ENCODE measurements at regions not wholly inside any gene's neighbourhood (a gene's known extent, or its start where the extent isn't known, plus 50 kb on each side); places are given as distances from the start of the nearest gene placed in this dataset.

GRCh38 chr18:76610933-76611749, 116.1 kb upstream of the ZNF516 start:
- no peak overlapping the region for H3K4me2 ChIP-seq (ENCODE audit: low read length)
- no peak overlapping the region for H3K27ac ChIP-seq (ENCODE audit: low read depth, low read length)
- no peaks in the 10 kb centered on the region for H3K27me3 ChIP-seq (ENCODE audit: insufficient read depth, low read length, poor library complexity)
- H2AK5ac ChIP-seq (ENCODE audit: low read length) = no peak overlapping the region
- H3K4me3 ChIP-seq (ENCODE audit: low read length) = no peak overlapping the region
- WGBS (ENCODE audit: extremely low coverage, insufficient coverage, low lambda C conversion rate) = no CpG with 5 or more reads among the region's 32 CpGs
- H4K5ac ChIP-seq (ENCODE audit: low read length) = no peak overlapping the region
- H2BK15ac ChIP-seq (replicated peaks; ENCODE audit: low read depth) = no peak overlapping the region
- peak; percentile 18 for DNase-seq
- no peak overlapping the region for H2BK120ac ChIP-seq (ENCODE audit: low read depth, low read length)
- H3K23ac ChIP-seq (ENCODE audit: low read length) = no peak overlapping the region
- no peaks in the 10 kb centered on the region for H3K79me2 ChIP-seq (ENCODE audit: control insufficient read depth, insufficient read depth, low read length)
- no peaks in the 10 kb centered on the region for H3K4me1 ChIP-seq (ENCODE audit: control insufficient read depth, low read depth, low read length)
- H3K56ac ChIP-seq (ENCODE audit: low read length) = no peak overlapping the region
- no peak overlapping the region for H3K18ac ChIP-seq (ENCODE audit: low read length)
- H3K36me3 ChIP-seq (ENCODE audit: control insufficient read depth, insufficient read depth, low read length) = no peaks in the 10 kb centered on the region
- H2BK5ac ChIP-seq (ENCODE audit: low read length) = no peak overlapping the region
- H4K8ac ChIP-seq (ENCODE audit: low read depth, low read length) = no peak overlapping the region
- H3K79me1 ChIP-seq (ENCODE audit: low read length) = no peaks in the 10 kb centered on the region
- H3K9ac ChIP-seq (ENCODE audit: low read length) = no peak overlapping the region
- H3K4ac ChIP-seq (ENCODE audit: low read depth, low read length) = no peak overlapping the region

GRCh38 chr18:76610012-76610411, 115.0 kb upstream of the ZNF516 start:
- Histone ChIP-seq H3K4me1 (ENCODE audit: control insufficient read depth, low read depth, low read length) (no peaks in the 10 kb centered on the region), H3K79me2 (ENCODE audit: control insufficient read depth, insufficient read depth, low read length) (no peaks in the 10 kb centered on the region), H3K27me3 (ENCODE audit: insufficient read depth, low read length, poor library complexity) (no peaks in the 10 kb centered on the region), H2AK5ac (ENCODE audit: low read length) (no peak overlapping the region), H3K4me2 (ENCODE audit: low read length) (no peak overlapping the region), H2BK120ac (ENCODE audit: low read depth, low read length) (no peak overlapping the region), H3K23ac (ENCODE audit: low read length) (no peak overlapping the region), H2BK5ac (ENCODE audit: low read length) (no peak overlapping the region), H3K79me1 (ENCODE audit: low read length) (no peaks in the 10 kb centered on the region), H3K27ac (ENCODE audit: low read depth, low read length) (no peak overlapping the region), H3K56ac (ENCODE audit: low read length) (no peak overlapping the region), H3K4me3 (ENCODE audit: low read length) (no peak overlapping the region), H4K8ac (ENCODE audit: low read depth, low read length) (no peak overlapping the region), H4K5ac (ENCODE audit: low read length) (no peak overlapping the region), H3K36me3 (ENCODE audit: control insufficient read depth, insufficient read depth, low read length) (no peaks in the 10 kb centered on the region), H3K18ac (ENCODE audit: low read length) (no peak overlapping the region), H3K4ac (ENCODE audit: low read depth, low read length) (no peak overlapping the region), H2BK15ac (replicated peaks; ENCODE audit: low read depth) (no peak overlapping the region), H3K9ac (ENCODE audit: low read length) (no peak overlapping the region)
- WGBS (ENCODE audit: extremely low coverage, insufficient coverage, low lambda C conversion rate) = no CpG with 5 or more reads among the region's 4 CpGs
- no peak for DNase-seq

- Histone ChIP-seq H3K4me2 (ENCODE audit: low read length) (no peak overlapping the region), H3K4me3 (ENCODE audit: low read length) (no peak overlapping the region), H2BK5ac (ENCODE audit: low read length) (no peak overlapping the region), H2BK120ac (ENCODE audit: low read depth, low read length) (no peak overlapping the region), H3K4me1 (ENCODE audit: control insufficient read depth, low read depth, low read length) (no peaks in the 10 kb centered on the region), H3K18ac (ENCODE audit: low read length) (no peak overlapping the region), H3K56ac (ENCODE audit: low read length) (no peak overlapping the region), H3K36me3 (ENCODE audit: control insufficient read depth, insufficient read depth, low read length) (no peaks in the 10 kb centered on the region), H4K8ac (ENCODE audit: low read depth, low read length) (no peak overlapping the region), H2AK5ac (ENCODE audit: low read length) (no peak overlapping the region), H3K79me1 (ENCODE audit: low read length) (no peaks in the 10 kb centered on the region), H3K23ac (ENCODE audit: low read length) (no peak overlapping the region), H3K79me2 (ENCODE audit: control insufficient read depth, insufficient read depth, low read length) (no peaks in the 10 kb centered on the region), H3K4ac (ENCODE audit: low read depth, low read length) (no peak overlapping the region), H3K27ac (ENCODE audit: low read depth, low read length) (no peak overlapping the region), H4K5ac (ENCODE audit: low read length) (no peak overlapping the region), H2BK15ac (replicated peaks; ENCODE audit: low read depth) (no peak overlapping the region), H3K27me3 (ENCODE audit: insufficient read depth, low read length, poor library complexity) (no peaks in the 10 kb centered on the region), H3K9ac (ENCODE audit: low read length) (no peak overlapping the region)
- no peak for DNase-seq
- 100% methylated on average over 4 of the region's 5 CpGs for WGBS (ENCODE audit: extremely low coverage, insufficient coverage, low lambda C conversion rate)
These were observed 110.4 kb upstream of the ZNF516 start for GRCh38 chr18:76605341-76605929.

DNA sequence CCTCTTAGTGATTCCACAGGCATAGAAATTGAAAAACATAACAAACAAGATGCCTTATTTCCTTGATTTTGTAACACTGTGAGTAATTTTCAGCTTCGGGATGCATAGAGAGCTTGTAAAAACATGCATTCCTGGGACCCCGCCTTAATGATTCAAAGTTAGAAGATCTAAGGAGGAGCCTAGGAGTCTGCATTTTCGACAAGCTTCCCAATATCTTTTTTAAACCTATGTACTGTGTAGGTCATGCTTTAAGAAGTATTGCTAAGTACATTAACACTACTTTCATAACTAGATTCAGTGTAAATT, 109.8 kb upstream of the ZNF516 start:
- H3K79me1 ChIP-seq (ENCODE audit: low read length) = no peaks in the 10 kb centered on the region
- H2BK120ac ChIP-seq (ENCODE audit: low read depth, low read length) = no peak overlapping the region
- no peaks in the 10 kb centered on the region for H3K79me2 ChIP-seq (ENCODE audit: control insufficient read depth, insufficient read depth, low read length)
- H3K9ac ChIP-seq (ENCODE audit: low read length) = no peak overlapping the region
- H4K8ac ChIP-seq (ENCODE audit: low read depth, low read length) = no peak overlapping the region
- no peak overlapping the region for H3K27ac ChIP-seq (ENCODE audit: low read depth, low read length)
- no peak overlapping the region for H2BK15ac ChIP-seq (replicated peaks; ENCODE audit: low read depth)
- no peak overlapping the region for H3K4me3 ChIP-seq (ENCODE audit: low read length)
- no peak overlapping the region for H3K18ac ChIP-seq (ENCODE audit: low read length)
- H3K4ac ChIP-seq (ENCODE audit: low read depth, low read length) = no peak overlapping the region
- H3K4me2 ChIP-seq (ENCODE audit: low read length) = no peak overlapping the region
- no peak overlapping the region for H3K56ac ChIP-seq (ENCODE audit: low read length)
- no peaks in the 10 kb centered on the region for H3K27me3 ChIP-seq (ENCODE audit: insufficient read depth, low read length, poor library complexity)
- H2AK5ac ChIP-seq (ENCODE audit: low read length) = no peak overlapping the region
- H3K23ac ChIP-seq (ENCODE audit: low read length) = no peak overlapping the region
- no peak overlapping the region for H2BK5ac ChIP-seq (ENCODE audit: low read length)
- no peaks in the 10 kb centered on the region for H3K36me3 ChIP-seq (ENCODE audit: control insufficient read depth, insufficient read depth, low read length)
- H4K5ac ChIP-seq (ENCODE audit: low read length) = no peak overlapping the region
- no CpG with 5 or more reads among the region's 3 CpGs for WGBS (ENCODE audit: extremely low coverage, insufficient coverage, low lambda C conversion rate)
- H3K4me1 ChIP-seq (ENCODE audit: control insufficient read depth, low read depth, low read length) = no peaks in the 10 kb centered on the region
- DNase-seq = no peak

- Histone ChIP-seq H3K23ac (ENCODE audit: low read length) (no peak overlapping the region), H4K8ac (ENCODE audit: low read depth, low read length) (no peak overlapping the region), H2BK5ac (ENCODE audit: low read length) (no peak overlapping the region), H3K9ac (ENCODE audit: low read length) (no peak overlapping the region), H3K18ac (ENCODE audit: low read length) (no peak overlapping the region), H4K5ac (ENCODE audit: low read length) (no peak overlapping the region), H3K4me2 (ENCODE audit: low read length) (no peak overlapping the region), H3K27ac (ENCODE audit: low read depth, low read length) (no peak overlapping the region), H2BK15ac (replicated peaks; ENCODE audit: low read depth) (no peak overlapping the region), H3K4ac (ENCODE audit: low read depth, low read length) (no peak overlapping the region), H3K56ac (ENCODE audit: low read length) (no peak overlapping the region), H3K79me2 (ENCODE audit: control insufficient read depth, insufficient read depth, low read length) (no peaks in the 10 kb centered on the region), H3K4me1 (ENCODE audit: control insufficient read depth, low read depth, low read length) (no peaks in the 10 kb centered on the region), H3K4me3 (ENCODE audit: low read length) (no peak overlapping the region), H3K36me3 (ENCODE audit: control insufficient read depth, insufficient read depth, low read length) (no peaks in the 10 kb centered on the region), H2BK120ac (ENCODE audit: low read depth, low read length) (no peak overlapping the region), H3K79me1 (ENCODE audit: low read length) (no peaks in the 10 kb centered on the region), H3K27me3 (ENCODE audit: insufficient read depth, low read length, poor library complexity) (no peaks in the 10 kb centered on the region), H2AK5ac (ENCODE audit: low read length) (no peak overlapping the region)
- WGBS (ENCODE audit: extremely low coverage, insufficient coverage, low lambda C conversion rate) = no CpG with 5 or more reads among the region's 14 CpGs
- no peak for DNase-seq
These were observed 109.3 kb upstream of the ZNF516 start for GRCh38 chr18:76604108-76604934.
